Left lung (tissue), 4 donors: ENCODE measurements at regions not wholly inside any gene's neighbourhood (a gene's known extent, or its start where the extent isn't known, plus 50 kb on each side); places are given as distances from the start of the nearest gene placed in this dataset.
"Not testable (repeated sequence)": the region's sequence is repeated elsewhere in the genome, so short reads cannot be mapped to it uniquely, and the experiment has no call there.

Experiments used
- ATAC-seq: fragments of 200-7000 bp; cut with Tn5 transposase; one replicate; pipeline ENCODE4 v1.9.1; 2020; ENCODE audit warnings: moderate library complexity
- DNase-seq, 4 donors: peaks; one replicate each; pipeline ENCODE4 v3.0.0-alpha.2; 2013 to 2020
- H3K27ac ChIP-seq, 2 donors: fragments of 200-600 bp; sonication (generic) in 1 of 2; one replicate each; pipeline versions ENCODE4 v1.5.0 to v1.8.0; 2020 to 2021
- H3K27me3 ChIP-seq, 2 donors: fragments of 200-600 bp; sonication (generic) in 1 of 2; one replicate each; pipeline versions ENCODE4 v1.5.0 to v1.8.0; 2020 to 2021
- H3K36me3 ChIP-seq, 2 donors: fragments of 200-600 bp; sonication (generic) in 1 of 2; one replicate each; pipeline versions ENCODE4 v1.5.0 to v1.8.0; 2020 to 2021
- H3K4me1 ChIP-seq, 2 donors: fragments of 200-600 bp; one replicate each; pipeline ENCODE4 v1.8.0; 2021
- H3K4me3 ChIP-seq, 2 donors: fragments of 200-600 bp; sonication (generic) in 1 of 2; one replicate each; pipeline versions ENCODE4 v1.5.0 to v1.8.0; 2020 to 2021; ENCODE audit warnings: mild to moderate bottlenecking in 1 of 2
- H3K9me3 ChIP-seq, 2 donors: fragments of 200-600 bp; sonication (generic) in 1 of 2; one replicate each; pipeline versions ENCODE4 v1.5.0 to v1.8.0; 2020 to 2021
- intact Hi-C, 2 donors: fragments of 100-400 bp; cut with DNase I; formaldehyde crosslinking; loops; one replicate each; pipeline versions ENCODE4 v1.11.2 to v1.14.2; 2022
- TF ChIP-seq, protein P1 (sequence below), 2 donors: fragments of 200-600 bp; sonication (generic) in 1 of 2; IDR thresholded peaks; one replicate each; pipeline versions ENCODE4 v1.5.0 to v1.8.0; 2021; ENCODE audit warnings: antibody characterized with exemption in 2 of 2
- donor health status: DM: no; HTN: yes; CAD: no.
- donor health status: DM: no; HTN: no; CAD: no.

DNA sequence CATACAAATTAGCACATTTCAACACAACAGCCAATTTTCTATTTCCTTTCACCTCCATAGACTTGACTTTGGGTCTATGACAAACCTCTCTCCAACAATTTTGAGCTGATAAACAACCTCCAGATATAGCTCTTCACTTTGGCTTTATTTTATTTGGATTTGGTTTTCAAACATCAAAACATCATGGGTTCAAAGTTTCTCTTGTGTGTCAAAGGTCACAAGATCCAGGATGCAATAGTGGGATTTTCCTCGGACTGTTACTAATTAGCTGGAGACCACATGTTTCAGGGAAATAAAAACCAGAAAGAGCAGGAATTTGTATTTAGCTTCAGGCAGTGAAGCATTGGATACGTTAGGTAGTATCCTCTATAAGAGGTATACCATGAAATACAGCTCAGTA lies 351.0 kb upstream of the SOX9 start:
- no peak overlapping the region for H3K4me3 ChIP-seq
- no peaks in the 10 kb centered on the region for H3K36me3 ChIP-seq
- TF ChIP-seq, protein P1, sequence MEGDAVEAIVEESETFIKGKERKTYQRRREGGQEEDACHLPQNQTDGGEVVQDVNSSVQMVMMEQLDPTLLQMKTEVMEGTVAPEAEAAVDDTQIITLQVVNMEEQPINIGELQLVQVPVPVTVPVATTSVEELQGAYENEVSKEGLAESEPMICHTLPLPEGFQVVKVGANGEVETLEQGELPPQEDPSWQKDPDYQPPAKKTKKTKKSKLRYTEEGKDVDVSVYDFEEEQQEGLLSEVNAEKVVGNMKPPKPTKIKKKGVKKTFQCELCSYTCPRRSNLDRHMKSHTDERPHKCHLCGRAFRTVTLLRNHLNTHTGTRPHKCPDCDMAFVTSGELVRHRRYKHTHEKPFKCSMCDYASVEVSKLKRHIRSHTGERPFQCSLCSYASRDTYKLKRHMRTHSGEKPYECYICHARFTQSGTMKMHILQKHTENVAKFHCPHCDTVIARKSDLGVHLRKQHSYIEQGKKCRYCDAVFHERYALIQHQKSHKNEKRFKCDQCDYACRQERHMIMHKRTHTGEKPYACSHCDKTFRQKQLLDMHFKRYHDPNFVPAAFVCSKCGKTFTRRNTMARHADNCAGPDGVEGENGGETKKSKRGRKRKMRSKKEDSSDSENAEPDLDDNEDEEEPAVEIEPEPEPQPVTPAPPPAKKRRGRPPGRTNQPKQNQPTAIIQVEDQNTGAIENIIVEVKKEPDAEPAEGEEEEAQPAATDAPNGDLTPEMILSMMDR (IDR thresholded peaks at IDR 0.05) = no peak
- intact Hi-C loops = no loop called here
- ATAC-seq = no peak
- peaks cover 0 to 5% of the 10 kb centered on the region in 2 donors for H3K9me3 ChIP-seq
- H3K27ac ChIP-seq = no peak overlapping the region
- no peaks in the 10 kb centered on the region for H3K27me3 ChIP-seq
- no peaks in the 10 kb centered on the region for H3K4me1 ChIP-seq
- no peak for DNase-seq

DNA sequence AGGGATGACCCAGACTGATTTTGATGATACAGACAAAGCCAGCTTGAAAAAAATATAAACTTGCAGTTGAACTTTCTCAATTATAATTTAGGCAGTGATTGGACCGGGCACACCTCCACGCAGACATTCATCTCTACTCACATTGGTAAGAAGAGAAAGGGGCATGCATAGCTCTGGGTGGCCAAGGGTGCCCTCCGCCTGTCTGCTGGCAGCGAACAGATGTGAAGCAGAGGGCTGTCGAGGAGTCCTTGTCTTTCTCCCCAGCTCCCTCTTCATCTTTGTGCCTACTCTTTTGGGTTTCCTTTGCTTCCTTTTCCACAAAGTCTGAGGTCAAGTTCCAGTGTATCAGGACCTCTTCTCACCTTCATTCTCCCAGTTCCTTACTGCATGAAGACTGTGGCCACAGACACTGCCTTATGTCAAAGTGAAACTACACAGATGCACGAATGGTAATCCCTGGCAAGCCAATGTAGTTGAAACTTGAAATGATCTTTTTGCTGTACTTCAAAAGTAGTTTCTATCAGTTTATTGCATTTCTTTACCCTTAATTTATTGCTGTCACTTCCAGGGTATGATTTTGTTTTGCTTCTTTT lies 343.7 kb upstream of the SOX9 start:
- no peaks in the 10 kb centered on the region for H3K4me1 ChIP-seq
- no peak overlapping the region for H3K4me3 ChIP-seq
- no peak overlapping the region for H3K27ac ChIP-seq
- no peaks in the 10 kb centered on the region for H3K27me3 ChIP-seq
- H3K36me3 ChIP-seq = no peaks in the 10 kb centered on the region
- H3K9me3 ChIP-seq = no peaks in the 10 kb centered on the region
- intact Hi-C loops = no loop called here
- DNase-seq (no peak), ATAC-seq (no peak)
- TF ChIP-seq, protein P1 (IDR thresholded peaks at IDR 0.05) = no peak

DNA sequence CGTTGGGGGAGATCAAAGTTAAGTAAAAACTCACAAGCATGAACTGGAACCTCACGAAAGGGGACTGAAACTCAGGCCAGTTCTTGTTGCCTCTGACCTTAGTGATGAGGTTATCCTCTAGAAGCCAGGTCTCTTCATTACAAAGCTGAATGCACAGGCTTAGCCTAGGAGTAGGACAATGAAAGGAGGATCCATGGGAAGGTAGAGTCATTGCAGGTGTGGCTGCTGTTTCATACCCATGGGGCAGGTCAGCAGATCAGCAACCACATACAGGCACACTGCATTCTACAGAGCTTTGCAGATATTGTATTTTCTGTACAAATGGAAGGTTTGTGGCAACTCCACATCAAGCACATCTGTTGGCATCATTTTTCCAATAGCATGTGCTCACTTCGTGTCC lies 341.3 kb upstream of the SOX9 start:
- TF ChIP-seq, protein P1 (IDR thresholded peaks at IDR 0.05) = no peak
- Histone ChIP-seq H3K4me3 (no peak overlapping the region), H3K4me1 (no peaks in the 10 kb centered on the region), H3K9me3 (no peaks in the 10 kb centered on the region), H3K36me3 (no peaks in the 10 kb centered on the region), H3K27ac (no peak overlapping the region), H3K27me3 (no peaks in the 10 kb centered on the region)
- DNase-seq (no peak), ATAC-seq (no peak)
- intact Hi-C loops = no loop called here

- intact Hi-C loops = no loop called here
- H3K4me3 ChIP-seq = no peak overlapping the region
- no peaks in the 10 kb centered on the region for H3K9me3 ChIP-seq
- no peak overlapping the region for H3K27ac ChIP-seq
- TF ChIP-seq, protein P1 (IDR thresholded peaks at IDR 0.05) = no peak
- H3K27me3 ChIP-seq = no peaks in the 10 kb centered on the region
- DNase-seq (no peak), ATAC-seq (no peak)
- H3K36me3 ChIP-seq = no peaks in the 10 kb centered on the region
- no peaks in the 10 kb centered on the region for H3K4me1 ChIP-seq
These were observed 340.2 kb upstream of the SOX9 start for GRCh38 chr17:71780596-71780995.

- H3K4me1 ChIP-seq, H3K27me3 ChIP-seq, DNase-seq, H3K9me3 ChIP-seq, H3K4me3 ChIP-seq, ATAC-seq, H3K36me3 ChIP-seq, intact Hi-C loops, H3K27ac ChIP-seq: not testable (repeated sequence)
These were observed 338.8 kb upstream of the SOX9 start for GRCh38 chr17:71782021-71782420.

- TF ChIP-seq, protein P1 (IDR thresholded peaks at IDR 0.05) = no peak
- H3K36me3 ChIP-seq = no peaks in the 10 kb centered on the region
- H3K27ac ChIP-seq = no peak overlapping the region
- H3K4me1 ChIP-seq = no peaks in the 10 kb centered on the region
- ATAC-seq = no peak
- H3K4me3 ChIP-seq = no peak overlapping the region
- no peaks in the 10 kb centered on the region for H3K9me3 ChIP-seq
- DNase-seq = no peak
- H3K27me3 ChIP-seq = no peaks in the 10 kb centered on the region
- intact Hi-C loops = no loop called here
These were observed 330.0 kb upstream of the SOX9 start for GRCh38 chr17:71790791-71791190.
